Sigmoid colon (tissue), 4 donors: ENCODE measurements at regions not wholly inside any gene's neighbourhood (a gene's known extent, or its start where the extent isn't known, plus 50 kb on each side); places are given as distances from the start of the nearest gene placed in this dataset.

Source experiments
- CTCF ChIP-seq, 4 experiments: fragments of 450-650 bp in 3 of 4; fragments of 200-600 bp in 1 of 4; IDR thresholded peaks; one replicate each; pipeline ENCODE4 v1.5.1; 2016 to 2019; ENCODE audit warnings: antibody characterized with exemption in 4 of 4, mild to moderate bottlenecking in 3 of 4, moderate library complexity in 2 of 4
- POLR2A ChIP-seq, 2 donors: fragments of 450-650 bp; IDR thresholded peaks; one replicate each; pipeline ENCODE4 v1.6.1; 2016; ENCODE audit warnings: antibody characterized with exemption in 2 of 2, mild to moderate bottlenecking in 2 of 2, moderate library complexity in 2 of 2
- POLR2AphosphoS5 ChIP-seq, 4 donors: sonication (generic); formaldehyde crosslinking; IDR thresholded peaks; one replicate each; pipeline ENCODE4 v1.6.1; 2017; ENCODE audit warnings: antibody characterized with exemption in 4 of 4

- TF ChIP-seq CTCF (IDR thresholded peaks at IDR 0.05) (no peak), POLR2A (IDR thresholded peaks at IDR 0.05) (no peak), POLR2AphosphoS5 (IDR thresholded peaks at IDR 0.05) (no peak)
Measured at GRCh38 chr3:76652524-76652923, 387.4 kb upstream of the ROBO2 start.
